ENCODE measurements at regions not wholly inside any gene's neighbourhood (a gene's known extent, or its start where the extent isn't known, plus 50 kb on each side); places are given as distances from the start of the nearest gene placed in this dataset.

DNA sequence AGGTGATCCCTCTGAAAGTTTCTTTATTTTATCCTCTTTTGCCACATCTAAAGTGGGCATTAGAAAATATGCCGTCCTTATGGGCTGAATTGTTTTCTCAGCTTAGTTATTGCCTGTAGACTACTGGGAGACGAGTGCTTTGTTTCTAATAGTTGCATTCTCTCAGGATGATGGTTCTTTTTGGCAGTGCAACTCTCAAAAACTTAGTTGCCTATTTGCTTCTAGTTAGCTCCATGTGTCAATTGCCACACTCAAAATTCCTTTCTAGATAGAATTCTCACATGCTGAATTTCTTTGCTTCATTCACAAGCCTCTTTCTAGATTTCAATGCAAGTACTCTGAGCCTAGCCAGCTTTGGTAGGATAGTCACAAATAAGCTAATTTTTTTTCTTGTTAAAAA, 155.5 kb downstream of the FGF10 start:
- TF ChIP-seq ZNF451 (CRISPR knock-in tag; IDR thresholded peaks at IDR 0.05) (no peak), HIC2 (CRISPR knock-in tag; IDR thresholded peaks at IDR 0.05; ENCODE audit: low read depth) (no peak), PBX3 (CRISPR knock-in tag; IDR thresholded peaks at IDR 0.05; ENCODE audit: borderline replicate concordance) (no peak)
- ATAC-seq (no peak), DNase-seq (ENCODE audit: low spot score) (no peak), FAIRE-seq (no peak)
- 0% methylated on average over 2 of the region's 2 CpGs for WGBS (ENCODE audit: low lambda C conversion rate)
- H3K27ac ChIP-seq (ENCODE audit: extremely low read length, insufficient read depth, low read length) = no peak overlapping the region
- in situ Hi-C loops (cut with HindIII; ENCODE audit: extremely low pct_ligation_motif_present, low pct_unique_long_range_greater_than_20kb) (no loop called here), intact Hi-C loops (cut with micrococcal nuclease; ENCODE audit: unreplicated experiment) (no loop called here)
- no TSS peak for BruUV-seq (replicated peaks)
- no peak overlapping the region for H3K9ac ChIP-seq (ENCODE audit: insufficient read depth, low read depth, low read length)
- H3K36me3 ChIP-seq (replicated peaks in 1 of 2; ENCODE audit: control insufficient read depth in 1 of 2, insufficient read depth in 2 of 2, low read length in 2 of 2) = no peaks in the 10 kb centered on the region
- no peak overlapping the region for H3K4me2 ChIP-seq (ENCODE audit: low read depth, low read length)
- H4K20me1 ChIP-seq (ENCODE audit: insufficient read depth, low read length) = no peaks in the 10 kb centered on the region
- CTCF ChIA-PET (ENCODE audit: low intra/inter-chr PET ratio, low total read pairs) = no interaction called here
- no peaks in the 10 kb centered on the region for H3K27me3 ChIP-seq (ENCODE audit: control insufficient read depth in 1 of 2, insufficient read depth in 2 of 2, low read length in 2 of 2)
- H3K4me3 ChIP-seq (replicated peaks in 1 of 3; ENCODE audit: insufficient read depth in 1 of 3, low read depth in 2 of 3, low read length in 3 of 3) = no peak overlapping the region
- H2AFZ ChIP-seq (ENCODE audit: low read length) = no peak overlapping the region
- H3K4me1 ChIP-seq (ENCODE audit: insufficient read depth, low read length) = no peaks in the 10 kb centered on the region
- POLR2A ChIA-PET = no interaction called here
- no peaks in the 10 kb centered on the region for H3K79me2 ChIP-seq (ENCODE audit: insufficient read depth, low read length)
- H3K9me3 ChIP-seq (ENCODE audit: low read length) = no peaks in the 10 kb centered on the region

- 14% methylated on average over 8 of the region's 8 CpGs for WGBS (ENCODE audit: low lambda C conversion rate)
- no peak overlapping the region for H3K4me3 ChIP-seq (replicated peaks in 1 of 3; ENCODE audit: insufficient read depth in 1 of 3, low read depth in 2 of 3, low read length in 3 of 3)
- H3K4me1 ChIP-seq (ENCODE audit: insufficient read depth, low read length) = no peaks in the 10 kb centered on the region
- H3K9me3 ChIP-seq (ENCODE audit: low read length) = no peaks in the 10 kb centered on the region; the same call in 1 of the 2 replicates
- BruUV-seq (replicated peaks) = no TSS peak
- ATAC-seq (no peak), FAIRE-seq (no peak), DNase-seq (ENCODE audit: low spot score) (no peak)
- intact Hi-C loops (cut with micrococcal nuclease; ENCODE audit: unreplicated experiment) (loop anchor here (1.0 kb wide), 1 partner anchor 32 kb away; no protein-coding TSS in a partner anchor), in situ Hi-C loops (cut with HindIII; ENCODE audit: extremely low pct_ligation_motif_present, low pct_unique_long_range_greater_than_20kb) (no loop called here)
- ChIA-PET POLR2A (no interaction called here), CTCF (ENCODE audit: low intra/inter-chr PET ratio, low total read pairs) (no interaction called here)
- H3K27me3 ChIP-seq (ENCODE audit: control insufficient read depth in 1 of 2, insufficient read depth in 2 of 2, low read length in 2 of 2) = no peaks in the 10 kb centered on the region
- H3K36me3 ChIP-seq (replicated peaks in 1 of 2; ENCODE audit: control insufficient read depth in 1 of 2, insufficient read depth in 2 of 2, low read length in 2 of 2) = no peaks in the 10 kb centered on the region
- H3K9ac ChIP-seq (ENCODE audit: insufficient read depth, low read depth, low read length) = no peak overlapping the region
- TF ChIP-seq CCDC6 (CRISPR knock-in tag; IDR thresholded peaks at IDR 0.05) (no peak), BHLHE40 (IDR thresholded peaks at IDR 0.05; ENCODE audit: low read length) (no peak), ZNF552 (CRISPR knock-in tag; IDR thresholded peaks at IDR 0.05; ENCODE audit: borderline replicate concordance) (no peak), RXRA (CRISPR knock-in tag; IDR thresholded peaks at IDR 0.05) (no peak)
- TF ChIP-seq, protein P1, sequence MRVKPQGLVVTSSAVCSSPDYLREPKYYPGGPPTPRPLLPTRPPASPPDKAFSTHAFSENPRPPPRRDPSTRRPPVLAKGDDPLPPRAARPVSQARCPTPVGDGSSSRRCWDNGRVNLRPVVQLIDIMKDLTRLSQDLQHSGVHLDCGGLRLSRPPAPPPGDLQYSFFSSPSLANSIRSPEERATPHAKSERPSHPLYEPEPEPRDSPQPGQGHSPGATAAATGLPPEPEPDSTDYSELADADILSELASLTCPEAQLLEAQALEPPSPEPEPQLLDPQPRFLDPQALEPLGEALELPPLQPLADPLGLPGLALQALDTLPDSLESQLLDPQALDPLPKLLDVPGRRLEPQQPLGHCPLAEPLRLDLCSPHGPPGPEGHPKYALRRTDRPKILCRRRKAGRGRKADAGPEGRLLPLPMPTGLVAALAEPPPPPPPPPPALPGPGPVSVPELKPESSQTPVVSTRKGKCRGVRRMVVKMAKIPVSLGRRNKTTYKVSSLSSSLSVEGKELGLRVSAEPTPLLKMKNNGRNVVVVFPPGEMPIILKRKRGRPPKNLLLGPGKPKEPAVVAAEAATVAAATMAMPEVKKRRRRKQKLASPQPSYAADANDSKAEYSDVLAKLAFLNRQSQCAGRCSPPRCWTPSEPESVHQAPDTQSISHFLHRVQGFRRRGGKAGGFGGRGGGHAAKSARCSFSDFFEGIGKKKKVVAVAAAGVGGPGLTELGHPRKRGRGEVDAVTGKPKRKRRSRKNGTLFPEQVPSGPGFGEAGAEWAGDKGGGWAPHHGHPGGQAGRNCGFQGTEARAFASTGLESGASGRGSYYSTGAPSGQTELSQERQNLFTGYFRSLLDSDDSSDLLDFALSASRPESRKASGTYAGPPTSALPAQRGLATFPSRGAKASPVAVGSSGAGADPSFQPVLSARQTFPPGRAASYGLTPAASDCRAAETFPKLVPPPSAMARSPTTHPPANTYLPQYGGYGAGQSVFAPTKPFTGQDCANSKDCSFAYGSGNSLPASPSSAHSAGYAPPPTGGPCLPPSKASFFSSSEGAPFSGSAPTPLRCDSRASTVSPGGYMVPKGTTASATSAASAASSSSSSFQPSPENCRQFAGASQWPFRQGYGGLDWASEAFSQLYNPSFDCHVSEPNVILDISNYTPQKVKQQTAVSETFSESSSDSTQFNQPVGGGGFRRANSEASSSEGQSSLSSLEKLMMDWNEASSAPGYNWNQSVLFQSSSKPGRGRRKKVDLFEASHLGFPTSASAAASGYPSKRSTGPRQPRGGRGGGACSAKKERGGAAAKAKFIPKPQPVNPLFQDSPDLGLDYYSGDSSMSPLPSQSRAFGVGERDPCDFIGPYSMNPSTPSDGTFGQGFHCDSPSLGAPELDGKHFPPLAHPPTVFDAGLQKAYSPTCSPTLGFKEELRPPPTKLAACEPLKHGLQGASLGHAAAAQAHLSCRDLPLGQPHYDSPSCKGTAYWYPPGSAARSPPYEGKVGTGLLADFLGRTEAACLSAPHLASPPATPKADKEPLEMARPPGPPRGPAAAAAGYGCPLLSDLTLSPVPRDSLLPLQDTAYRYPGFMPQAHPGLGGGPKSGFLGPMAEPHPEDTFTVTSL (CRISPR knock-in tag; IDR thresholded peaks at IDR 0.05; ENCODE audit: borderline replicate concordance) = no peak
- H3K27ac ChIP-seq (ENCODE audit: extremely low read length, insufficient read depth, low read length) = no peak overlapping the region
- no peaks in the 10 kb centered on the region for H4K20me1 ChIP-seq (ENCODE audit: insufficient read depth, low read length)
- no peak overlapping the region for H2AFZ ChIP-seq (ENCODE audit: low read length)
- H3K79me2 ChIP-seq (ENCODE audit: insufficient read depth, low read length) = no peaks in the 10 kb centered on the region
- H3K4me2 ChIP-seq (ENCODE audit: low read depth, low read length) = no peak overlapping the region
Measured at GRCh38 chr5:44225231-44226160, 163.7 kb downstream of the FGF10 start.

All from HepG2 (cell line).